GM23338 (cell line): ENCODE measurements at regions not wholly inside any gene's neighbourhood (a gene's known extent, or its start where the extent isn't known, plus 50 kb on each side); places are given as distances from the start of the nearest gene placed in this dataset.

ENCODE experiments used
- ATAC-seq: fragments of 200-7000 bp; cut with Tn5 transposase; 3 replicates; pipeline ENCODE4 v1.9.1; 2020
- DNase-seq: peaks from one replicate; pipeline ENCODE4 v3.0.0-alpha.2; 2015; ENCODE audit warnings: low spot score
- H2AFZ ChIP-seq: fragments of 200-600 bp; sonication (generic); 2 replicates; pipeline ENCODE4 v1.8.0; 2016; ENCODE audit warnings: antibody characterized with exemption, mild to moderate bottlenecking, moderate library complexity
- H3F3A ChIP-seq: fragments of 200-600 bp; sonication (generic); replicated peaks from 2 replicates; pipeline ENCODE4 v1.8.0; 2017; ENCODE audit warnings: antibody characterized with exemption, mixed run types, low read depth
- H3K27ac ChIP-seq: fragments of 200-600 bp; sonication (generic); 2 replicates; pipeline ENCODE4 v1.6.1; 2016; ENCODE audit warnings: low read depth
- H3K27me3 ChIP-seq: fragments of 200-600 bp; sonication (generic); 2 replicates; pipeline ENCODE4 v1.8.0; 2016; ENCODE audit warnings: mild to moderate bottlenecking, mixed run types, moderate library complexity; ENCODE audit not compliant: insufficient read depth
- H3K36me3 ChIP-seq: fragments of 200-600 bp; sonication (generic); 2 replicates; pipeline ENCODE4 v1.8.0; 2016; ENCODE audit warnings: mild to moderate bottlenecking; ENCODE audit not compliant: insufficient read depth
- H3K4me1 ChIP-seq: fragments of 200-600 bp; sonication (generic); 2 replicates; pipeline ENCODE4 v1.8.0; 2016; ENCODE audit warnings: mild to moderate bottlenecking, moderate library complexity; ENCODE audit not compliant: insufficient read depth
- H3K4me2 ChIP-seq: fragments of 200-600 bp; sonication (generic); 2 replicates; pipeline ENCODE4 v1.7.1; 2017; ENCODE audit warnings: mixed run types
- H3K4me3 ChIP-seq: fragments of 200-600 bp; sonication (generic); 2 replicates; pipeline ENCODE4 v1.6.1; 2016; ENCODE audit warnings: mixed run types
- H3K79me2 ChIP-seq: fragments of 200-600 bp; sonication (generic); replicated peaks from 2 replicates; pipeline ENCODE4 v1.8.0; 2017; ENCODE audit warnings: mild to moderate bottlenecking; ENCODE audit not compliant: insufficient read depth
- H3K9me2 ChIP-seq: fragments of 200-600 bp; sonication (generic); 2 replicates; pipeline ENCODE4 v1.8.0; 2017; ENCODE audit not compliant: insufficient read depth
- H4K20me1 ChIP-seq: fragments of 200-600 bp; sonication (generic); replicated peaks from 2 replicates; pipeline ENCODE4 v1.8.0; 2017; ENCODE audit warnings: mild to moderate bottlenecking; ENCODE audit not compliant: insufficient read depth
- H3K27ac Mint-ChIP-seq: 2 replicates; pipeline ENCODE4 v1.8.0; 2020; ENCODE audit warnings: inconsistent platforms, mild to moderate bottlenecking, moderate library complexity, mixed read lengths
- H3K27me3 Mint-ChIP-seq: 3 replicates; pipeline ENCODE4 v1.8.0; 2022; ENCODE audit warnings: low read depth, mild to moderate bottlenecking, moderate library complexity, mixed read lengths, inconsistent platforms; ENCODE audit not compliant: insufficient read depth, poor library complexity
- H3K36me3 Mint-ChIP-seq: 3 replicates; pipeline ENCODE4 v1.8.0; 2021; ENCODE audit warnings: low read depth, mild to moderate bottlenecking, inconsistent platforms, moderate library complexity, mixed read lengths
- H3K4me1 Mint-ChIP-seq: 3 replicates; pipeline ENCODE4 v1.8.0; 2020; ENCODE audit warnings: mild to moderate bottlenecking, inconsistent platforms, mixed read lengths
- H3K4me3 Mint-ChIP-seq: 3 replicates; pipeline ENCODE4 v1.8.0; 2021; ENCODE audit warnings: moderate library complexity, mild to moderate bottlenecking, inconsistent platforms, mixed read lengths
- H3K9me3 Mint-ChIP-seq: 3 replicates; pipeline ENCODE4 v1.8.0; 2020; ENCODE audit warnings: moderate library complexity, mild to moderate bottlenecking, inconsistent platforms, mixed read lengths
- CREB1 ChIP-seq: fragments of 250-450 bp; sonication (Bioruptor Pico); IDR thresholded peaks from 2 replicates; pipeline ENCODE4 v1.5.0; 2020; ENCODE audit warnings: low read depth, mild to moderate bottlenecking, moderate library complexity
- EZH2 ChIP-seq: fragments of 200-600 bp; sonication (generic); IDR thresholded peaks from one replicate; pipeline ENCODE4 v1.8.0; 2017; ENCODE audit warnings: antibody characterized with exemption, mild to moderate bottlenecking, low read depth; ENCODE audit not compliant: unreplicated experiment
- EZH2phosphoT487 ChIP-seq: fragments of 200-600 bp; sonication (generic); IDR thresholded peaks from one replicate; pipeline ENCODE4 v1.8.1; 2018; ENCODE audit warnings: antibody characterized with exemption; ENCODE audit not compliant: unreplicated experiment
- JUNB ChIP-seq: IDR thresholded peaks from one replicate; pipeline ENCODE4 v1.6.1; 2016; ENCODE audit warnings: antibody characterized with exemption; ENCODE audit not compliant: unreplicated experiment
- NANOG ChIP-seq: IDR thresholded peaks from 2 replicates; pipeline ENCODE4 v1.6.1; 2016; ENCODE audit warnings: antibody characterized with exemption, borderline replicate concordance
- POLR2AphosphoS5 ChIP-seq: IDR thresholded peaks from 2 replicates; pipeline ENCODE4 v1.6.1; 2016; ENCODE audit warnings: antibody characterized with exemption, low read depth
- REST ChIP-seq: IDR thresholded peaks from one replicate; pipeline ENCODE4 v1.6.1; 2018; ENCODE audit warnings: antibody characterized with exemption; ENCODE audit not compliant: unreplicated experiment
- STAT1 ChIP-seq: IDR thresholded peaks from one replicate; pipeline ENCODE4 v1.6.1; 2016; ENCODE audit warnings: antibody characterized with exemption; ENCODE audit not compliant: unreplicated experiment
- ZNF114 ChIP-seq: fragments of 250-450 bp; sonication (Bioruptor Pico); IDR thresholded peaks from 2 replicates; pipeline ENCODE4 v1.5.0; 2020; ENCODE audit warnings: mild to moderate bottlenecking, moderate library complexity
- ZNF331 ChIP-seq: fragments of 250-450 bp; sonication (Bioruptor Pico); IDR thresholded peaks from 2 replicates; pipeline ENCODE4 v1.5.0; 2020; ENCODE audit warnings: low read depth, mild to moderate bottlenecking, moderate library complexity
- TF ChIP-seq, protein P1 (sequence below): IDR thresholded peaks from 2 replicates; pipeline ENCODE4 v1.6.1; 2016; ENCODE audit warnings: antibody characterized with exemption
- TF ChIP-seq, protein P2 (sequence below): fragments of 250-450 bp; sonication (Bioruptor Pico); IDR thresholded peaks from 2 replicates; pipeline ENCODE4 v1.5.0; 2020; ENCODE audit warnings: mild to moderate bottlenecking, moderate library complexity
- TF ChIP-seq, protein P3 (sequence below), 2 experiments: fragments of 200-600 bp in 1 of 2; sonication (generic) in 1 of 2; conservative IDR thresholded peaks; 2 replicates each; pipeline versions ENCODE4 v1.5.1 to v1.6.1; 2016 to 2017; ENCODE audit warnings: antibody characterized with exemption in 2 of 2, low read depth in 2 of 2, mild to moderate bottlenecking in 2 of 2, moderate library complexity in 1 of 2

GRCh38 chr1:175884369-175884768 is 141.0 kb upstream of the TNR start:
- TF ChIP-seq NANOG (no peak), REST (no peak), EZH2phosphoT487 (no peak), CREB1 (CRISPR knock-in tag) (no peak), STAT1 (no peak), POLR2AphosphoS5 (no peak), EZH2 (no peak), ZNF331 (CRISPR knock-in tag) (no peak), ZNF114 (CRISPR knock-in tag) (no peak), JUNB (no peak)
- TF ChIP-seq, protein P1, sequence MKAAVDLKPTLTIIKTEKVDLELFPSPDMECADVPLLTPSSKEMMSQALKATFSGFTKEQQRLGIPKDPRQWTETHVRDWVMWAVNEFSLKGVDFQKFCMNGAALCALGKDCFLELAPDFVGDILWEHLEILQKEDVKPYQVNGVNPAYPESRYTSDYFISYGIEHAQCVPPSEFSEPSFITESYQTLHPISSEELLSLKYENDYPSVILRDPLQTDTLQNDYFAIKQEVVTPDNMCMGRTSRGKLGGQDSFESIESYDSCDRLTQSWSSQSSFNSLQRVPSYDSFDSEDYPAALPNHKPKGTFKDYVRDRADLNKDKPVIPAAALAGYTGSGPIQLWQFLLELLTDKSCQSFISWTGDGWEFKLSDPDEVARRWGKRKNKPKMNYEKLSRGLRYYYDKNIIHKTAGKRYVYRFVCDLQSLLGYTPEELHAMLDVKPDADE: no peak
- TF ChIP-seq, protein P2, sequence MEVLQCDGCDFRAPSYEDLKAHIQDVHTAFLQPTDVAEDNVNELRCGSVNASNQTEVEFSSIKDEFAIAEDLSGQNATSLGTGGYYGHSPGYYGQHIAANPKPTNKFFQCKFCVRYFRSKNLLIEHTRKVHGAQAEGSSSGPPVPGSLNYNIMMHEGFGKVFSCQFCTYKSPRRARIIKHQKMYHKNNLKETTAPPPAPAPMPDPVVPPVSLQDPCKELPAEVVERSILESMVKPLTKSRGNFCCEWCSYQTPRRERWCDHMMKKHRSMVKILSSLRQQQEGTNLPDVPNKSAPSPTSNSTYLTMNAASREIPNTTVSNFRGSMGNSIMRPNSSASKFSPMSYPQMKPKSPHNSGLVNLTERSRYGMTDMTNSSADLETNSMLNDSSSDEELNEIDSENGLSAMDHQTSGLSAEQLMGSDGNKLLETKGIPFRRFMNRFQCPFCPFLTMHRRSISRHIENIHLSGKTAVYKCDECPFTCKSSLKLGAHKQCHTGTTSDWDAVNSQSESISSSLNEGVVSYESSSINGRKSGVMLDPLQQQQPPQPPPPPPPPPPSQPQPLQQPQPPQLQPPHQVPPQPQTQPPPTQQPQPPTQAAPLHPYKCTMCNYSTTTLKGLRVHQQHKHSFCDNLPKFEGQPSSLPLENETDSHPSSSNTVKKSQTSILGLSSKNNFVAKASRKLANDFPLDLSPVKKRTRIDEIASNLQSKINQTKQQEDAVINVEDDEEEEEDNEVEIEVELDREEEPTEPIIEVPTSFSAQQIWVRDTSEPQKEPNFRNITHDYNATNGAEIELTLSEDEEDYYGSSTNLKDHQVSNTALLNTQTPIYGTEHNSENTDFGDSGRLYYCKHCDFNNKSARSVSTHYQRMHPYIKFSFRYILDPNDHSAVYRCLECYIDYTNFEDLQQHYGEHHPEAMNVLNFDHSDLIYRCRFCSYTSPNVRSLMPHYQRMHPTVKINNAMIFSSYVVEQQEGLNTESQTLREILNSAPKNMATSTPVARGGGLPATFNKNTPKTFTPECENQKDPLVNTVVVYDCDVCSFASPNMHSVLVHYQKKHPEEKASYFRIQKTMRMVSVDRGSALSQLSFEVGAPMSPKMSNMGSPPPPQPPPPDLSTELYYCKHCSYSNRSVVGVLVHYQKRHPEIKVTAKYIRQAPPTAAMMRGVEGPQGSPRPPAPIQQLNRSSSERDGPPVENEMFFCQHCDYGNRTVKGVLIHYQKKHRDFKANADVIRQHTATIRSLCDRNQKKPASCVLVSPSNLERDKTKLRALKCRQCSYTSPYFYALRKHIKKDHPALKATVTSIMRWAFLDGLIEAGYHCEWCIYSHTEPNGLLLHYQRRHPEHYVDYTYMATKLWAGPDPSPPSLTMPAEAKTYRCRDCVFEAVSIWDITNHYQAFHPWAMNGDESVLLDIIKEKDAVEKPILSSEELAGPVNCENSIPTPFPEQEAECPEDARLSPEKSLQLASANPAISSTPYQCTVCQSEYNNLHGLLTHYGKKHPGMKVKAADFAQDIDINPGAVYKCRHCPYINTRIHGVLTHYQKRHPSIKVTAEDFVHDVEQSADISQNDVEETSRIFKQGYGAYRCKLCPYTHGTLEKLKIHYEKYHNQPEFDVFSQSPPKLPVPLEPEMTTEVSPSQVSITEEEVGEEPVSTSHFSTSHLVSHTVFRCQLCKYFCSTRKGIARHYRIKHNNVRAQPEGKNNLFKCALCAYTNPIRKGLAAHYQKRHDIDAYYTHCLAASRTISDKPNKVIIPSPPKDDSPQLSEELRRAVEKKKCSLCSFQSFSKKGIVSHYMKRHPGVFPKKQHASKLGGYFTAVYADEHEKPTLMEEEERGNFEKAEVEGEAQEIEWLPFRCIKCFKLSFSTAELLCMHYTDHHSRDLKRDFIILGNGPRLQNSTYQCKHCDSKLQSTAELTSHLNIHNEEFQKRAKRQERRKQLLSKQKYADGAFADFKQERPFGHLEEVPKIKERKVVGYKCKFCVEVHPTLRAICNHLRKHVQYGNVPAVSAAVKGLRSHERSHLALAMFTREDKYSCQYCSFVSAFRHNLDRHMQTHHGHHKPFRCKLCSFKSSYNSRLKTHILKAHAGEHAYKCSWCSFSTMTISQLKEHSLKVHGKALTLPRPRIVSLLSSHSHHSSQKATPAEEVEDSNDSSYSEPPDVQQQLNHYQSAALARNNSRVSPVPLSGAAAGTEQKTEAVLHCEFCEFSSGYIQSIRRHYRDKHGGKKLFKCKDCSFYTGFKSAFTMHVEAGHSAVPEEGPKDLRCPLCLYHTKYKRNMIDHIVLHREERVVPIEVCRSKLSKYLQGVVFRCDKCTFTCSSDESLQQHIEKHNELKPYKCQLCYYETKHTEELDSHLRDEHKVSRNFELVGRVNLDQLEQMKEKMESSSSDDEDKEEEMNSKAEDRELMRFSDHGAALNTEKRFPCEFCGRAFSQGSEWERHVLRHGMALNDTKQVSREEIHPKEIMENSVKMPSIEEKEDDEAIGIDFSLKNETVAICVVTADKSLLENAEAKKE (CRISPR knock-in tag): no peak
- TF ChIP-seq, protein P3, sequence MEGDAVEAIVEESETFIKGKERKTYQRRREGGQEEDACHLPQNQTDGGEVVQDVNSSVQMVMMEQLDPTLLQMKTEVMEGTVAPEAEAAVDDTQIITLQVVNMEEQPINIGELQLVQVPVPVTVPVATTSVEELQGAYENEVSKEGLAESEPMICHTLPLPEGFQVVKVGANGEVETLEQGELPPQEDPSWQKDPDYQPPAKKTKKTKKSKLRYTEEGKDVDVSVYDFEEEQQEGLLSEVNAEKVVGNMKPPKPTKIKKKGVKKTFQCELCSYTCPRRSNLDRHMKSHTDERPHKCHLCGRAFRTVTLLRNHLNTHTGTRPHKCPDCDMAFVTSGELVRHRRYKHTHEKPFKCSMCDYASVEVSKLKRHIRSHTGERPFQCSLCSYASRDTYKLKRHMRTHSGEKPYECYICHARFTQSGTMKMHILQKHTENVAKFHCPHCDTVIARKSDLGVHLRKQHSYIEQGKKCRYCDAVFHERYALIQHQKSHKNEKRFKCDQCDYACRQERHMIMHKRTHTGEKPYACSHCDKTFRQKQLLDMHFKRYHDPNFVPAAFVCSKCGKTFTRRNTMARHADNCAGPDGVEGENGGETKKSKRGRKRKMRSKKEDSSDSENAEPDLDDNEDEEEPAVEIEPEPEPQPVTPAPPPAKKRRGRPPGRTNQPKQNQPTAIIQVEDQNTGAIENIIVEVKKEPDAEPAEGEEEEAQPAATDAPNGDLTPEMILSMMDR (conservative IDR thresholded peaks at IDR 0.05; ENCODE audit: low read depth in 2 of 2): no peak
- Histone ChIP-seq H3K4me3 (no peak overlapping the region), H3K4me2 (no peak overlapping the region), H3K36me3 (no peaks in the 10 kb centered on the region), H3K9me2 (no peaks in the 10 kb centered on the region), H3K4me1 (no peaks in the 10 kb centered on the region), H2AFZ (no peak overlapping the region), H4K20me1 (no peaks in the 10 kb centered on the region; the same call in 1 of the 2 replicates), H3F3A (no peaks in the 10 kb centered on the region), H3K27ac (no peak overlapping the region), H3K27me3 (peaks cover 28% of the 10 kb centered on the region), H3K79me2 (no peaks in the 10 kb centered on the region)
- Mint-ChIP-seq H3K27ac (no peak overlapping the region), H3K9me3 (no peaks in the 10 kb centered on the region), H3K4me1 (peaks cover 19% of the 10 kb centered on the region), H3K4me3 (no peak overlapping the region), H3K36me3 (no peaks in the 10 kb centered on the region), H3K27me3 (peaks cover 30% of the 10 kb centered on the region)
- no peak for ATAC-seq
- DNase-seq: no peak
